NCI-H2171 treated with DMSO at 0.1 percent for 48 hours (cell line): ENCODE measurements at regions not wholly inside any gene's neighbourhood (a gene's known extent, or its start where the extent isn't known, plus 50 kb on each side); places are given as distances from the start of the nearest gene placed in this dataset.

Source experiments
- DNase-seq: peaks from one replicate; lab custom pipeline; 2025; lab: John Stamatoyannopoulos, UW

GRCh38 chr4:17293901-17294300, 218.0 kb downstream of the QDPR start:
- no peak for DNase-seq

- DNase-seq, result no peak
Observed at GRCh38 chr4:17288151-17288550, 223.7 kb downstream of the QDPR start.

GRCh38 chr4:17286752-17287460, 225.0 kb downstream of the QDPR start:
- DNase-seq, result no peak

- no peak for DNase-seq
Observed at GRCh38 chr4:17285747-17286146, 226.1 kb downstream of the QDPR start.

GRCh38 chr4:17284323-17285175, 227.3 kb downstream of the QDPR start:
- DNase-seq, result no peak

- DNase-seq, result peak; percentile 12
Observed at GRCh38 chr4:17283832-17284231, 228.1 kb downstream of the QDPR start.

GRCh38 chr4:17283251-17283650, 228.6 kb downstream of the QDPR start:
- peak; percentile 0 for DNase-seq

DNA sequence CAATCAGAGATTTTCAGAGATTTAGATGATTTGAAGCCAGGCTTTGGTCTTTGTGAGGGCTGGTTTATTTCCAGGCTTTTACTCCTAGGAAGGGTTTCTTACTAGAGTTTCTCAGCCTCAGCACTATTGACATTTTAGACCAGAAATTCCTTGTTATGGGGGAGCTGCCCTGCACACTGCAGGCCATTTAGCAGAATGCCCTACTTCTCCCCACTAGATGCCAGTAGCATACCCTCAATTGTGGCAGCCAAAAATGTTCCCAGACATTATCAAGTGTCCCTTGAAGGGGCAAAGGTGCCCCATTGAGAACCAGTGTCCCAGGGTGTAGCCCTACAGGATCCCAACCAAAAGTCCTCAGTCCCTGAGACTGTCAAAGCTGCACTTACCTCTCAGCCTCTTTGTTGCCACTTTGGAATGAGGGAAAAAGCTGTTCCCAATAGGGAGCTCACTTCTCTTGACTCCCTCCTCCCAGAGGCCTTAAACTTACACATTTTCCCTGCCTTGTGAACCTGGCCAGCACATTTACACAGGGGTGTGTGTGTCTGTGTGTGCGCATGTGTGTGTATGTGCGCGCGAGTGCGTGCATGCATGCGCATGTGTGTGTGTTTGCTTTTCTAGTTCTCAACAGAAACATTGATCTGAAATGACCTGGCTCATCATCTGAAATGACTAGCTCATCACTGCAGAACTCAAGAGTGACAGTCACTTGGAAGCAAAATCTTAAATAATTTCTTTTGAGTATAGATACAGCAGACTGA, 231.4 kb downstream of the QDPR start:
- DNase-seq, result no peak

GRCh38 chr4:17276776-17277175, 235.1 kb downstream of the QDPR start:
- no peak for DNase-seq

GRCh38 chr4:17275836-17276235, 236.1 kb downstream of the QDPR start:
- no peak for DNase-seq

DNA sequence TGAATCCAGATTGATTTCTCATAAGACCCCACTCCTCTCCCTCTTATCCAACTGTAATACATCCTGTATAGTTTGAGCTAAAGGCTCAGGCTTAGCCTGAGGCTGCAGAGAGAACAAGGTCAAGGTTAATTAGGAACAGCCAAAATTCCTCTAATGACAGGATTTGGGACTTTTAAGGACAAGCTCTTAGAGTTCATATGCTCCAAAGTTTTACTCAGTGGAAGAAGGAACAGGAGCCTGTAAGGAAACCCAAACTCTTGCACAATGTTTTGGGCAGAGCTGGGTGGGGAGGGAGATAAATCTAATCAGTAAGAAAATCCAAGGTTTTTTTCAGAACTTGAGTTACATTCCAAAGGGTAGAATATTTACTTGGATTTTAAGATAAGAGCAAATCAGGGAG, 238.8 kb downstream of the QDPR start:
- DNase-seq, result no peak

- no peak for DNase-seq
Observed at GRCh38 chr4:17272154-17272553, 239.7 kb downstream of the QDPR start.

- no peak for DNase-seq
Observed at GRCh38 chr4:17265653-17266052, 246.2 kb downstream of the QDPR start.

GRCh38 chr4:17265139-17265538, 246.8 kb downstream of the QDPR start:
- DNase-seq, result no peak

DNA sequence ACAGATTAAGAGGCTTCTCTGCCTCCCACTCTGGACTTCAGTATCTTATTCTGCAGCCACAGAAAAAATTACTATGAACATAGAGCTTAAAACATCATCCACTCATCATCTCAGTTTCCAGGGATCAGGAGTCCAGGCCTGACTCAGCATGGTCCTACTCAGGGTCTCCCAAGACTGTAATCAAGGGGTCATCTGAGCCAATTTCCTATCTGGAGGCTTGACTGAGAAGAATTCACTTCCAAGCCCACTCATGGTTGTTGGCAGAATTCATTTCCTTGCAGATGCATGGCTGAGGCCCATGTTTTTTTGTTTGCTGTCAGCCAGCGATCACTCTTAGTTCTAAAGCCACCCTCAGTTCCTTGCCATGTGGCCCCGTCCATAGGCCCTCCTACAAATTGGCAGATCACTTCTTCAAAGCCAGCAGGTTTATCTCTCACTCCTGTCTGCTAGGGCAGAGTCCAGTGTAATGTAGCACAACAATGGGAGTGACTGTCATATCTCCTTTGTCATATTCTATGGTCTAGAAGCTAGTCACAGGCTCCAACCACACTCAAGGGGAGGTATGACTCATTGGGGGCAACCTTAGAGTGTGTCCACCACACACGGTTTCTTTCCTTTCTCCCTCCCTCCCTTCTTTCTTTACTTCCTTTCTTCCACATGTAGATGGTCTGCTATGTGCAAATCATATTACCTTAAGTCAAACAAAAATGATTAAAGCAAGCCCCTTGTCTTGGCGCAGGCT, 251.6 kb downstream of the QDPR start:
- no peak for DNase-seq

GRCh38 chr4:17258106-17258505, 253.8 kb downstream of the QDPR start:
- DNase-seq, result no peak

DNA sequence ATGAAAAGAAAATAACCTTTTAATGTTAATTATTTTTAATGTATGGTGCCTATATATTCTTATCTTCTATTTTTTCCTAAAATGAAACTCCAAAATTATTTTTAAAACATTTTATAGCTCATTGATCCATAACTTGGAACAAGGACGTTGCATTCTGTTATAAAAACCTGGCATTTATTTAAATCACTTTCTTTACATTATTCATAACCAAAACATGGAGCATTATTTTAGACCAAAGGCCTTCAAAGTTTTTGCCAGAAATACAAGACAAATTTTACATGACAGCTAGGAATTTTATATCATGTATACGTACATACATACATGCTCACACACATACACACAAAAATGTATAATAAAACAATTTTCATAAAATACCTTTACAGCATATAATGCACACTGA, 259.8 kb downstream of the QDPR start:
- no peak for DNase-seq

- DNase-seq, result no peak
Observed at GRCh38 chr4:17251101-17251500, 260.8 kb downstream of the QDPR start.

DNA sequence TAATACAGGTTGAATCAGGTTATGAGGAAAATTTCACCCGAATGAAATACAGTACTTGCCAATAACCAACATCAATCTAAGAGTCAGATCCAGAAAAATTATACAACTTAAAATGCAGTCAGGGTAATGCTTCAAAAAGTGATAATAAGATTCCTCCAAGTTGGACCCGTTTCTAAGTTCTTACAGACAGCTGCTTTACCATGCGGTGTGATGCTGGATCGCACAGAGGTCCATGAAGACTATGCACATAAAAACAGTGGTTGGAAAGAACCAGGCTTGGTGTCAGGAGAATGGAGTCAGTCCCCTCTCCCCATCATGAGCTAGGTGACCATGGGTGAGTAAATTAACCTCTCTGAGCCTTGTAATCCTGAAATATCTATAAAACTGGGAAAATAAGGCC, 261.3 kb downstream of the QDPR start:
- no peak for DNase-seq

GRCh38 chr4:17246656-17247055, 265.2 kb downstream of the QDPR start:
- DNase-seq, result no peak

DNA sequence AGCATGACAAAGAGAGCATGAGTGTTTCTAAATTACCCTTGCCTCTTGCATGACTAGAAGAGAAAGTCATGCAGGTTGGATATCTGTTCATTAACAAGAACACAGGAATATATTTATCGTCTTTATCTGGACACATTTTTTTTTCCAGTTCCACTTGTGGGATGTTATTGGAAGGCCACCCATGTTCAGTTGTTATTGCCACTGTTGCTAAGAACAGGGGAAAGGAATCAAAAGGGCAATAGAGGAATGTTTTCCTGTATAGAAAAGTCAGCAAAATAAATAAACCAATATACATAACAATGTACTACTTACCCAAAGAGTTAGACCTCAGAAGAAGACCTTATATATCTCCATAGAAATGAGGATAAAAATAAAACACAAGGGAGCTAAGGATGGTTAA, 270.1 kb downstream of the QDPR start:
- no peak for DNase-seq

DNA sequence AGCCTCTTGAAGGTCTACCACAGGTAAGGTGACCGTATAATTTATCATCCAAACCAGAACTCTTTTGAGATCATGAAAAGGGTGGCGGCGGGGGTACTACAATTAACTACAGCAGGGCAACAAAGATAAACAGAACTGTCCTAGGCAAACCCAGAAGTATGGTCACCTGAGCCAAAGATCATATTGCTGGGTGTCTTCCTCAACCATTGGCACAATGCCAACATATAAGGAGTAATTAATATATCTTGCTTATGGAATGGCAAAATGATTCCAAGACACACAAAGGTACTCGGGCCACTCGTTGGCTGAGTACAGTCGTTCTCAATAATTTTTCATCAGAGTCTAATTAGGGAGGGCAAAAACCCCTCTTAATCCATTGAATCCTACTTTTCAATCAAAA, 273.3 kb downstream of the QDPR start:
- DNase-seq, result no peak
